Cardiac fibroblast (primary cell): ENCODE measurements at regions not wholly inside any gene's neighbourhood (a gene's known extent, or its start where the extent isn't known, plus 50 kb on each side); places are given as distances from the start of the nearest gene placed in this dataset.

Experiments used
- DNase-seq, 2 donors: peaks; one replicate each; pipeline versions ENCODE4 v3.0.0 to v3.0.0-alpha.2; 2010; ENCODE audit warnings: low read depth in 2 of 2
- H3K4me3 ChIP-seq, 2 donors: replicated peaks in 1 of 2; 1 replicate in 1 of 2; 2 replicates in 1 of 2; pipeline ENCODE4 v1.5.1; 2011; ENCODE audit warnings: low read depth in 2 of 2, low read length in 2 of 2, mild to moderate bottlenecking in 2 of 2, moderate library complexity in 1 of 2
- CTCF ChIP-seq: IDR thresholded peaks from one replicate; pipeline ENCODE4 v1.5.1; 2011; ENCODE audit warnings: low read depth, mild to moderate bottlenecking, low read length, inconsistent platforms

- no peak for TF ChIP-seq CTCF
- no peak overlapping the region for H3K4me3 ChIP-seq
- no peak for DNase-seq
These were observed 410.7 kb downstream of the MZT1 start for GRCh38 chr13:72316716-72317115.

- no peak overlapping the region for H3K4me3 ChIP-seq
- no peak for TF ChIP-seq CTCF
- no peak for DNase-seq
These were observed 412.1 kb downstream of the MZT1 start for GRCh38 chr13:72315312-72315711.

GRCh38 chr13:72314210-72314609, 413.2 kb downstream of the MZT1 start:
- H3K4me3 ChIP-seq = no peak overlapping the region
- no peak for DNase-seq
- no peak for TF ChIP-seq CTCF

GRCh38 chr13:72313546-72313945, 413.9 kb downstream of the MZT1 start:
- H3K4me3 ChIP-seq = no peak overlapping the region
- no peak for TF ChIP-seq CTCF
- DNase-seq = no peak

GRCh38 chr13:72303941-72304746, 423.3 kb downstream of the MZT1 start:
- DNase-seq = peak; percentile 7 to 48
- no peak for TF ChIP-seq CTCF
- no peak overlapping the region for H3K4me3 ChIP-seq

GRCh38 chr13:72296246-72296645, 429.2 kb upstream of the DACH1 start:
- no peak for DNase-seq
- no peak overlapping the region for H3K4me3 ChIP-seq
- TF ChIP-seq CTCF = no peak

GRCh38 chr13:72295153-72295552, 428.1 kb upstream of the DACH1 start:
- no peak for TF ChIP-seq CTCF
- DNase-seq = peak; percentile 2 to 49
- H3K4me3 ChIP-seq = no peak overlapping the region
